OCI-LY3 (cell line): ENCODE measurements at regions not wholly inside any gene's neighbourhood (a gene's known extent, or its start where the extent isn't known, plus 50 kb on each side); places are given as distances from the start of the nearest gene placed in this dataset.
"Not testable (repeated sequence)": the region's sequence is repeated elsewhere in the genome, so short reads cannot be mapped to it uniquely, and the experiment has no call there.

Source experiments
- H2AFZ ChIP-seq: fragments of 200-600, 300-600 bp; shearing (Covaris generic); 2 replicates; pipeline ENCODE4 v1.6.0; 2014; ENCODE audit warnings: antibody characterized with exemption, low read depth, low read length
- H3K27ac ChIP-seq: fragments of 200-600, 300-600 bp; sonication (generic); 2 replicates; pipeline ENCODE4 v1.5.1; 2014; ENCODE audit warnings: mild to moderate bottlenecking, low read length, moderate library complexity, mixed read lengths
- H3K27me3 ChIP-seq: fragments of 200-600, 300-600 bp; sonication (generic); 2 replicates; pipeline ENCODE4 v1.6.1; 2014; ENCODE audit warnings: low read depth, low read length, mixed read lengths
- H3K36me3 ChIP-seq: fragments of 200-600, 300-600 bp; sonication (generic); replicated peaks from 2 replicates; pipeline ENCODE3; 2014; ENCODE audit warnings: low read depth, low read length, mixed read lengths
- H3K4me1 ChIP-seq: fragments of 300-600, 200-600 bp; sonication (generic); 2 replicates; pipeline ENCODE4 v1.6.1; 2014; ENCODE audit warnings: low read length, mixed read lengths
- H3K4me2 ChIP-seq: fragments of 200-600, 300-600 bp; sonication (generic); 2 replicates; pipeline ENCODE4 v1.6.1; 2014; ENCODE audit warnings: low read length, mixed read lengths
- H3K4me3 ChIP-seq: fragments of 300-600, 200-600 bp; sonication (generic); 2 replicates; pipeline ENCODE4 v1.5.1; 2014; ENCODE audit warnings: antibody characterized with exemption, mild to moderate bottlenecking, low read length, moderate library complexity
- H3K79me2 ChIP-seq: fragments of 300-600, 200-600 bp; shearing (Covaris generic); 2 replicates; pipeline ENCODE4 v1.6.1; 2014; ENCODE audit warnings: mild to moderate bottlenecking, low read length, mixed read lengths
- H3K9ac ChIP-seq: fragments of 300-600, 200-600 bp; shearing (Covaris generic); 2 replicates; pipeline ENCODE4 v1.6.0; 2014; ENCODE audit warnings: mild to moderate bottlenecking, low read length, moderate library complexity
- H3K9me3 ChIP-seq: fragments of 200-600, 300-600 bp; shearing (Covaris generic); 2 replicates; pipeline ENCODE4 v1.6.1; 2014; ENCODE audit warnings: low read length, mixed read lengths; ENCODE audit not compliant: insufficient read depth
- H4K20me1 ChIP-seq: fragments of 200-600, 300-600 bp; sonication (generic); 2 replicates; pipeline ENCODE4 v1.6.1; 2016; ENCODE audit warnings: low read length, mixed read lengths; ENCODE audit not compliant: insufficient read depth
- CTCF ChIP-seq: fragments of 200-600, 300-600 bp; sonication (generic); IDR thresholded peaks from 2 replicates; pipeline ENCODE4 v1.5.1; 2014; ENCODE audit warnings: antibody characterized with exemption, low read length, low read depth
- EZH2phosphoT487 ChIP-seq: fragments of 200-600 bp; shearing (Covaris generic); IDR thresholded peaks from 2 replicates; pipeline ENCODE4 v1.6.1; 2018; ENCODE audit warnings: antibody characterized with exemption, mixed run types, low read depth

- no peaks in the 10 kb centered on the region for H3K79me2 ChIP-seq
- H3K27me3 ChIP-seq, result no peaks in the 10 kb centered on the region
- H3K4me3 ChIP-seq, result no peak overlapping the region
- H3K4me2 ChIP-seq, result no peak overlapping the region
- H3K9ac ChIP-seq, result no peak overlapping the region
- H3K27ac ChIP-seq, result no peak overlapping the region
- no peak for TF ChIP-seq EZH2phosphoT487
- TF ChIP-seq CTCF, result no peak
- no peak overlapping the region for H2AFZ ChIP-seq
- no peaks in the 10 kb centered on the region for H3K4me1 ChIP-seq
- H4K20me1 ChIP-seq, result no peaks in the 10 kb centered on the region
- no peaks in the 10 kb centered on the region for H3K36me3 ChIP-seq
- H3K9me3 ChIP-seq, result no peaks in the 10 kb centered on the region
Observed at GRCh38 chr7:81394029-81394428, 375.8 kb downstream of the HGF start.

GRCh38 chr7:81393018-81393417 lies 376.8 kb downstream of the HGF start:
- TF ChIP-seq CTCF (no peak), EZH2phosphoT487 (no peak)
- H3K79me2 ChIP-seq, result no peaks in the 10 kb centered on the region
- no peaks in the 10 kb centered on the region for H3K4me1 ChIP-seq
- H3K9ac ChIP-seq, result no peak overlapping the region
- no peaks in the 10 kb centered on the region for H3K27me3 ChIP-seq
- H3K36me3 ChIP-seq, result no peaks in the 10 kb centered on the region
- no peak overlapping the region for H3K27ac ChIP-seq
- no peaks in the 10 kb centered on the region for H4K20me1 ChIP-seq
- no peak overlapping the region for H3K4me2 ChIP-seq
- H2AFZ ChIP-seq, result no peak overlapping the region
- H3K9me3 ChIP-seq, result no peaks in the 10 kb centered on the region
- H3K4me3 ChIP-seq, result no peak overlapping the region

- Histone ChIP-seq H3K9me3 (no peaks in the 10 kb centered on the region), H3K4me3 (no peak overlapping the region), H3K4me2 (no peak overlapping the region), H3K79me2 (no peaks in the 10 kb centered on the region), H3K36me3 (no peaks in the 10 kb centered on the region), H3K9ac (no peak overlapping the region), H3K27me3 (no peaks in the 10 kb centered on the region), H4K20me1 (no peaks in the 10 kb centered on the region), H3K27ac (no peak overlapping the region), H2AFZ (no peak overlapping the region), H3K4me1 (no peaks in the 10 kb centered on the region)
- TF ChIP-seq CTCF (no peak), EZH2phosphoT487 (no peak)
Observed at GRCh38 chr7:81385370-81385769, 384.5 kb downstream of the HGF start.

- Histone ChIP-seq H4K20me1 (no peaks in the 10 kb centered on the region), H2AFZ (no peak overlapping the region), H3K4me1 (no peaks in the 10 kb centered on the region), H3K27ac (no peak overlapping the region), H3K27me3 (no peaks in the 10 kb centered on the region), H3K79me2 (no peaks in the 10 kb centered on the region), H3K9ac (no peak overlapping the region), H3K9me3 (no peaks in the 10 kb centered on the region), H3K36me3 (no peaks in the 10 kb centered on the region), H3K4me2 (no peak overlapping the region), H3K4me3 (no peak overlapping the region)
- TF ChIP-seq CTCF (no peak), EZH2phosphoT487 (no peak)
Observed at GRCh38 chr7:81383846-81384245, 386.0 kb downstream of the HGF start.

- H3K9ac ChIP-seq, H3K4me2 ChIP-seq, H2AFZ ChIP-seq, H3K4me1 ChIP-seq, H3K36me3 ChIP-seq, H3K27ac ChIP-seq, H3K79me2 ChIP-seq, H3K9me3 ChIP-seq, H4K20me1 ChIP-seq, H3K27me3 ChIP-seq, H3K4me3 ChIP-seq: not testable (repeated sequence)
Observed at GRCh38 chr7:81374641-81375040, 395.2 kb downstream of the HGF start.
